DND-41 (cell line): ENCODE measurements at regions not wholly inside any gene's neighbourhood (a gene's known extent, or its start where the extent isn't known, plus 50 kb on each side); places are given as distances from the start of the nearest gene placed in this dataset.
"Not testable (repeated sequence)": the region's sequence is repeated elsewhere in the genome, so short reads cannot be mapped to it uniquely, and the experiment has no call there.

ENCODE experiments used
- ATAC-seq: fragments of 200-7000 bp; cut with Tn5 transposase; 3 replicates; pipeline ENCODE4 v1.9.1; 2021; ENCODE audit warnings: low read depth; ENCODE audit not compliant: insufficient read depth
- DNase-seq: peaks from one replicate; pipeline ENCODE4 v3.0.0-alpha.2; 2020
- H2AFZ ChIP-seq: 2 replicates; pipeline ENCODE4 v1.6.0; 2012; ENCODE audit warnings: low read depth, low read length
- H3K27ac ChIP-seq: 2 replicates; pipeline ENCODE4 v1.5.1; 2012; ENCODE audit warnings: low read length, inconsistent platforms
- H3K27me3 ChIP-seq: fragments of 200-600 bp; sonication (generic); 2 replicates; pipeline ENCODE4 v1.6.0; 2012; ENCODE audit warnings: low read length, mild to moderate bottlenecking, inconsistent platforms; ENCODE audit not compliant: insufficient read depth, poor library complexity
- H3K36me3 ChIP-seq: 2 replicates; pipeline ENCODE4 v1.5.1; 2012; ENCODE audit warnings: low read length, inconsistent platforms; ENCODE audit not compliant: insufficient read depth
- H3K4me1 ChIP-seq: 2 replicates; pipeline ENCODE4 v1.5.1; 2012; ENCODE audit warnings: mild to moderate bottlenecking, low read length; ENCODE audit not compliant: insufficient read depth
- H3K4me2 ChIP-seq: 2 replicates; pipeline ENCODE4 v1.6.0; 2012; ENCODE audit warnings: mild to moderate bottlenecking, moderate library complexity, low read length, inconsistent platforms; ENCODE audit not compliant: insufficient read depth
- H3K4me3 ChIP-seq, 2 experiments: fragments of 200-600 bp in 1 of 2; shearing (Covaris generic) in 1 of 2; 2 replicates each; pipeline ENCODE4 v1.5.1; 2012 to 2016; ENCODE audit warnings: inconsistent platforms in 2 of 2, low read length in 2 of 2, mild to moderate bottlenecking in 2 of 2, low read depth in 1 of 2, moderate library complexity in 1 of 2
- H3K79me2 ChIP-seq: 2 replicates; pipeline ENCODE4 v1.6.0; 2012; ENCODE audit warnings: low read length, inconsistent platforms; ENCODE audit not compliant: insufficient read depth
- H3K9ac ChIP-seq: 2 replicates; pipeline ENCODE4 v1.6.0; 2012; ENCODE audit warnings: low read depth, mild to moderate bottlenecking, inconsistent platforms, low read length, moderate library complexity
- H3K9me3 ChIP-seq: 2 replicates; pipeline ENCODE4 v1.5.1; 2012; ENCODE audit warnings: low read length, moderate library complexity, mild to moderate bottlenecking, inconsistent platforms; ENCODE audit not compliant: insufficient read depth, severe bottlenecking
- H4K20me1 ChIP-seq: 2 replicates; pipeline ENCODE4 v1.6.0; 2012; ENCODE audit warnings: low read length; ENCODE audit not compliant: insufficient read depth
- CTCF ChIP-seq: IDR thresholded peaks from 2 replicates; pipeline ENCODE4 v1.5.1; 2012; ENCODE audit warnings: borderline replicate concordance, low read length, moderate library complexity, mild to moderate bottlenecking; ENCODE audit not compliant: poor library complexity, severe bottlenecking; ENCODE audit errors: extremely low read depth
- EZH2 ChIP-seq: IDR thresholded peaks from 3 replicates; pipeline ENCODE4 v1.6.1; 2012; ENCODE audit warnings: borderline replicate concordance, low read depth, mild to moderate bottlenecking, moderate library complexity, low read length, inconsistent platforms; ENCODE audit not compliant: severe bottlenecking

DNA sequence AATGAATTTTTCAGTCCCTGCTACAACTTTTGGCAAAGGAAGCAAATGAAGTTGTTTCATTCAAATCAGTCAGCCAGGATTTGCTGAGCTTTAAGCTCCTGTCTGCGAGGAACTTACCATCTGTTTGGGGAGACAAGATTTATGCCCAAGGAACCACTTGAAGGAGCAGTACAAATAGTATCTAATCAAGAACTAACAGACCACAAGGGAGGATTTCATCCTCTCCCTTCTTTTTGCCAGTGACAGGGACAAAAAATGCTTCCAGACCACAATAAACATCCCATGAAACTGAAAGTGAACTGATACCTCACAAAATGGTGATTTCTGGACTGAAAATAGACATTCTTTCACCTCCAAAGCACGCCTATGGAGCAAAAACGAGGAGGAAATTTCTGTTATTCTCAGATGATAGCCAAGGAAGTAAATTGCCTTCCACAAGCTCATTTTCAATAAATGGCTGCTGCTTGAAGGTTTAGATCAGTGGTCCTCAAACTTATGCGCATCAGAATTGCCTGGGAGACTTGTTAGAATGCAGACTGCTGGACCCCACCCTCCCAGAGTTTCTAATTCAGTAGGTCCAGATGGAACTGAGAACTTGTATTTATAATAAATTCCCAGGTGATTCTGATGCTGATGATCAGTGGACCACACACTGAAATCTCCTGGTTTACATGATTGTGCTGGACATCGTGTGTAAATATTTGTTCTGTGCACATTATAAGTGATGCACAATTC, 202.4 kb upstream of the GADL1 start:
- H3K27ac ChIP-seq = 0 out of 2 replicates have a peak overlapping the region, but pooled peaks have one; percentile 10
- H2AFZ ChIP-seq = peak overlapping the region; percentile 45
- no peaks in the 10 kb centered on the region for H4K20me1 ChIP-seq
- ATAC-seq = peak; percentile 62
- no peak overlapping the region for H3K9ac ChIP-seq
- H3K4me2 ChIP-seq = no peak overlapping the region
- H3K36me3 ChIP-seq = no peaks in the 10 kb centered on the region
- no peaks in the 10 kb centered on the region for H3K27me3 ChIP-seq
- peaks cover 10% of the 10 kb centered on the region for H3K4me1 ChIP-seq
- DNase-seq = no peak
- TF ChIP-seq EZH2 (no peak), CTCF (no peak)
- no peaks in the 10 kb centered on the region for H3K79me2 ChIP-seq
- no peaks in the 10 kb centered on the region for H3K9me3 ChIP-seq
- H3K4me3 ChIP-seq = no peak overlapping the region

GRCh38 chr3:31100519-31100918, 206.1 kb upstream of the GADL1 start:
- Histone ChIP-seq H3K27ac (no peak overlapping the region), H3K9ac (no peak overlapping the region), H3K4me2 (no peak overlapping the region), H3K4me3 (no peak overlapping the region), H3K36me3 (no peaks in the 10 kb centered on the region), H3K9me3 (no peaks in the 10 kb centered on the region), H3K79me2 (no peaks in the 10 kb centered on the region), H4K20me1 (no peaks in the 10 kb centered on the region), H2AFZ (no peak overlapping the region), H3K27me3 (no peaks in the 10 kb centered on the region), H3K4me1 (peaks cover 13% of the 10 kb centered on the region)
- ATAC-seq (no peak), DNase-seq (no peak)
- TF ChIP-seq EZH2 (no peak), CTCF (no peak)

- H3K27ac ChIP-seq, ATAC-seq, DNase-seq: not testable (repeated sequence)
Measured at GRCh38 chr3:31101285-31101684, 206.8 kb upstream of the GADL1 start.

DNA sequence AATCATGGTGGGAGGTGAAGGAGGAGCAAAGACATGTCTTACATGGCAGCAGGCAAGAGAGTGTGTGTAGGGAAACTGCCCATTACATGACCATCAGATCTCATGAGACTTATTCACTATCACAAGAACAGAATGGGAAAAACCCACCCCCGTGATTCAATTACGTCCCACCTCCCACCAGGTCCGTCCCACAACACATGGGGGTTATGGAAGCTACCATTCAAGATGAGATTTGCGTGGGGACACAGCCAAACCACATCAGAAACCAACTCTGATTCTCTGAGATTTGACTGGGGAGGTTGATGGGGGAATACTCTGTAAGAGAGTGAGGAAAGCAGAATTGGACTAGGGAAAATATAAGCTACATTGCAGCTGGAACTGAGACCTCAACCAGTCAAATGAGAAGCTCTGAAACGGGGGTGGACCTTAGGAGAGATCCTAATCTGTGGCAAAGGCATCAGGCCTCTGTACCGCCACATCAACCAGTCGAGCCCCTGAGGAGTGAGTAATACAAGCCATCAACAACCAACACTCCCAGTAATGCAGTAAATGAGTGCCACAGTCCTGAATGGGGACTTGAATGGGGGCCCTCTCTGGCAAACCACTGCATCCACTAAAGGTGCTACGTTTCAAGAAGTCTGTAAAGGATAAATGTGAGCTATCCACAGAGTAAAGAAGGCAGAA, 207.9 kb upstream of the GADL1 start:
- Histone ChIP-seq H3K4me3 (no peak overlapping the region), H4K20me1 (no peaks in the 10 kb centered on the region), H3K4me1 (peaks cover 11% of the 10 kb centered on the region), H3K9me3 (no peaks in the 10 kb centered on the region), H3K27ac (no peak overlapping the region), H3K36me3 (no peaks in the 10 kb centered on the region), H3K9ac (no peak overlapping the region), H2AFZ (no peak overlapping the region), H3K4me2 (no peak overlapping the region), H3K27me3 (no peaks in the 10 kb centered on the region), H3K79me2 (no peaks in the 10 kb centered on the region)
- DNase-seq = no peak
- TF ChIP-seq EZH2 = no peak
- TF ChIP-seq CTCF = no peak
- ATAC-seq = peak; percentile 41; the same call in 1 of the 3 replicates

More at GRCh38 chr3:31101285-31101684, 206.8 kb upstream of the GADL1 start:
- H3K27me3 ChIP-seq, H3K79me2 ChIP-seq, H3K36me3 ChIP-seq, H3K4me2 ChIP-seq, H4K20me1 ChIP-seq, H3K9me3 ChIP-seq, H3K4me3 ChIP-seq, H2AFZ ChIP-seq, H3K9ac ChIP-seq: not testable (repeated sequence)
- peaks cover 17% of the 10 kb centered on the region for H3K4me1 ChIP-seq
